ENCODE measurements at regions not wholly inside any gene's neighbourhood (a gene's known extent, or its start where the extent isn't known, plus 50 kb on each side); places are given as distances from the start of the nearest gene placed in this dataset.

DNA sequence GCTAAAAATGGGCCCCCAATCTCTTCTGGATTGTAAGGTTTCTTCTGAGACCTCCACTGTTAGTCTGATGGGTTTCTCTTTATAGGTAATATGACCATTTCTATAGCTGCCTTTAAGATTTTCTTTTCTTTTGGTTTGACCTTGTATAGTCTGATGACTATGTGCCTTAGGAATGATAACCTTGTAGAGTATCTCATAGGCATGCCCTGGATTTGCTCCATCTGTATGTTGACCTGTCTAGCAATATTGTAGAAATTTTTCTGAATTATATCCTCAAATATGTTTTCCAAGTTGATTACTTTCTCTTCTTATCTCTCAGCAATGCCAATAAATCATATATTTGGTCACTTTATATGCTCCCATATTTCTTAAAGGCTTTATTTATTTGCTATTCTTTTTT, 1403.8 kb upstream of the GOT2 start:
- H3K79me2 ChIP-seq (ENCODE audit: control insufficient read depth, insufficient read depth, low read length) = no peaks in the 10 kb centered on the region
- H3K9me3 ChIP-seq (replicated peaks; ENCODE audit: control insufficient read depth, insufficient read depth, low read length) = no peaks in the 10 kb centered on the region
- no peaks in the 10 kb centered on the region for H3K36me3 ChIP-seq (ENCODE audit: control insufficient read depth in 2 of 2, insufficient read depth in 2 of 2, low read length in 1 of 2)
- H3K27me3 ChIP-seq (replicated peaks in 1 of 2; ENCODE audit: control insufficient read depth in 2 of 2, insufficient read depth in 2 of 2, low read length in 1 of 2) = no peaks in the 10 kb centered on the region
- RAD21 ChIA-PET (ENCODE audit: unreplicated experiment) = no interaction called here
- in situ Hi-C loops (cut with MboI) (no loop called here), intact Hi-C loops (cut with micrococcal nuclease; ENCODE audit: unreplicated experiment) (no loop called here)
- no TSS peak for BruUV-seq (replicated peaks)
- CTCF ChIA-PET = no interaction called here
- DNase-seq (ENCODE audit: low read depth, low spot score) (no peak), ATAC-seq (no peak), FAIRE-seq (no peak)
- SMC1A ChIA-PET (ENCODE audit: uncharacterized antibody, unreplicated experiment) = no interaction called here
- no peak overlapping the region for H3K27ac ChIP-seq (ENCODE audit: control insufficient read depth, insufficient read depth)
- H3K4me3 ChIP-seq = no peak overlapping the region
- H3K4me2 ChIP-seq (ENCODE audit: control insufficient read depth, insufficient read depth) = no peak overlapping the region
- POLR2A ChIA-PET = no interaction called here
- no peaks in the 10 kb centered on the region for H4K20me1 ChIP-seq (ENCODE audit: control insufficient read depth, insufficient read depth)
- H3K9ac ChIP-seq (ENCODE audit: control insufficient read depth, insufficient read depth, low read length) = no peak overlapping the region
- H3K4me1 ChIP-seq (ENCODE audit: control insufficient read depth, insufficient read depth, low read length) = no peaks in the 10 kb centered on the region
- no peak overlapping the region for H2AFZ ChIP-seq (ENCODE audit: control insufficient read depth, low read depth, low read length)
- TF ChIP-seq RAD21 (IDR thresholded peaks at IDR 0.05; ENCODE audit: insufficient read depth, low read depth, low read length) (no peak), ZNF207 (IDR thresholded peaks at IDR 0.05; ENCODE audit: borderline replicate concordance) (no peak), FOXK2 (IDR thresholded peaks at IDR 0.05) (no peak), RELA (IDR thresholded peaks at IDR 0.05; ENCODE audit: borderline replicate concordance, partially characterized antibody) (no peak), MTA2 (IDR thresholded peaks at IDR 0.05; ENCODE audit: low read depth) (no peak), CHD1 (IDR thresholded peaks at IDR 0.05; ENCODE audit: low read depth, low read length) (no peak), ZBED1 (IDR thresholded peaks at IDR 0.05; ENCODE audit: borderline replicate concordance) (no peak), SPI1 (IDR thresholded peaks at IDR 0.05; ENCODE audit: borderline replicate concordance, insufficient read depth, low read depth, low read length) (no peak), BRCA1 (IDR thresholded peaks at IDR 0.05; ENCODE audit: low read depth, low read length) (no peak), SMAD1 (IDR thresholded peaks at IDR 0.05; ENCODE audit: low read depth, partially characterized antibody) (no peak), MYC (IDR thresholded peaks at IDR 0.05; ENCODE audit: insufficient read depth, insufficient read length, insufficient replicate concordance, low read length, severe bottlenecking) (no peak), HCFC1 (IDR thresholded peaks at IDR 0.05; ENCODE audit: low read length) (no peak), KLF5 (IDR thresholded peaks at IDR 0.05; ENCODE audit: partially characterized antibody) (no peak), KAT2A (conservative IDR thresholded peaks at IDR 0.05; ENCODE audit: control insufficient read depth, low read depth, low read length) (no peak)
- TF ChIP-seq, protein P1, sequence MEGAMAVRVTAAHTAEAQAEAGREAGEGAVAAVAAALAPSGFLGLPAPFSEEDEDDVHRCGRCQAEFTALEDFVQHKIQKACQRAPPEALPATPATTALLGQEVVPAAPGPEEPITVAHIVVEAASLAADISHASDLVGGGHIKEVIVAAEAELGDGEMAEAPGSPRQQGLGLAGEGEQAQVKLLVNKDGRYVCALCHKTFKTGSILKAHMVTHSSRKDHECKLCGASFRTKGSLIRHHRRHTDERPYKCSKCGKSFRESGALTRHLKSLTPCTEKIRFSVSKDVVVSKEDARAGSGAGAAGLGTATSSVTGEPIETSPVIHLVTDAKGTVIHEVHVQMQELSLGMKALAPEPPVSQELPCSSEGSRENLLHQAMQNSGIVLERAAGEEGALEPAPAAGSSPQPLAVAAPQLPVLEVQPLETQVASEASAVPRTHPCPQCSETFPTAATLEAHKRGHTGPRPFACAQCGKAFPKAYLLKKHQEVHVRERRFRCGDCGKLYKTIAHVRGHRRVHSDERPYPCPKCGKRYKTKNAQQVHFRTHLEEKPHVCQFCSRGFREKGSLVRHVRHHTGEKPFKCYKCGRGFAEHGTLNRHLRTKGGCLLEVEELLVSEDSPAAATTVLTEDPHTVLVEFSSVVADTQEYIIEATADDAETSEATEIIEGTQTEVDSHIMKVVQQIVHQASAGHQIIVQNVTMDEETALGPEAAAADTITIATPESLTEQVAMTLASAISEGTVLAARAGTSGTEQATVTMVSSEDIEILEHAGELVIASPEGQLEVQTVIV (IDR thresholded peaks at IDR 0.05; ENCODE audit: borderline replicate concordance, partially characterized antibody) = no peak
- TF ChIP-seq, protein P2, sequence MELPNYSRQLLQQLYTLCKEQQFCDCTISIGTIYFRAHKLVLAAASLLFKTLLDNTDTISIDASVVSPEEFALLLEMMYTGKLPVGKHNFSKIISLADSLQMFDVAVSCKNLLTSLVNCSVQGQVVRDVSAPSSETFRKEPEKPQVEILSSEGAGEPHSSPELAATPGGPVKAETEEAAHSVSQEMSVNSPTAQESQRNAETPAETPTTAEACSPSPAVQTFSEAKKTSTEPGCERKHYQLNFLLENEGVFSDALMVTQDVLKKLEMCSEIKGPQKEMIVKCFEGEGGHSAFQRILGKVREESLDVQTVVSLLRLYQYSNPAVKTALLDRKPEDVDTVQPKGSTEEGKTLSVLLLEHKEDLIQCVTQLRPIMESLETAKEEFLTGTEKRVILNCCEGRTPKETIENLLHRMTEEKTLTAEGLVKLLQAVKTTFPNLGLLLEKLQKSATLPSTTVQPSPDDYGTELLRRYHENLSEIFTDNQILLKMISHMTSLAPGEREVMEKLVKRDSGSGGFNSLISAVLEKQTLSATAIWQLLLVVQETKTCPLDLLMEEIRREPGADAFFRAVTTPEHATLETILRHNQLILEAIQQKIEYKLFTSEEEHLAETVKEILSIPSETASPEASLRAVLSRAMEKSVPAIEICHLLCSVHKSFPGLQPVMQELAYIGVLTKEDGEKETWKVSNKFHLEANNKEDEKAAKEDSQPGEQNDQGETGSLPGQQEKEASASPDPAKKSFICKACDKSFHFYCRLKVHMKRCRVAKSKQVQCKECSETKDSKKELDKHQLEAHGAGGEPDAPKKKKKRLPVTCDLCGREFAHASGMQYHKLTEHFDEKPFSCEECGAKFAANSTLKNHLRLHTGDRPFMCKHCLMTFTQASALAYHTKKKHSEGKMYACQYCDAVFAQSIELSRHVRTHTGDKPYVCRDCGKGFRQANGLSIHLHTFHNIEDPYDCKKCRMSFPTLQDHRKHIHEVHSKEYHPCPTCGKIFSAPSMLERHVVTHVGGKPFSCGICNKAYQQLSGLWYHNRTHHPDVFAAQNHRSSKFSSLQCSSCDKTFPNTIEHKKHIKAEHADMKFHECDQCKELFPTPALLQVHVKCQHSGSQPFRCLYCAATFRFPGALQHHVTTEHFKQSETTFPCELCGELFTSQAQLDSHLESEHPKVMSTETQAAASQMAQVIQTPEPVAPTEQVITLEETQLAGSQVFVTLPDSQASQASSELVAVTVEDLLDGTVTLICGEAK (IDR thresholded peaks at IDR 0.05; ENCODE audit: borderline replicate concordance) = no peak
- TF ChIP-seq, protein P3, sequence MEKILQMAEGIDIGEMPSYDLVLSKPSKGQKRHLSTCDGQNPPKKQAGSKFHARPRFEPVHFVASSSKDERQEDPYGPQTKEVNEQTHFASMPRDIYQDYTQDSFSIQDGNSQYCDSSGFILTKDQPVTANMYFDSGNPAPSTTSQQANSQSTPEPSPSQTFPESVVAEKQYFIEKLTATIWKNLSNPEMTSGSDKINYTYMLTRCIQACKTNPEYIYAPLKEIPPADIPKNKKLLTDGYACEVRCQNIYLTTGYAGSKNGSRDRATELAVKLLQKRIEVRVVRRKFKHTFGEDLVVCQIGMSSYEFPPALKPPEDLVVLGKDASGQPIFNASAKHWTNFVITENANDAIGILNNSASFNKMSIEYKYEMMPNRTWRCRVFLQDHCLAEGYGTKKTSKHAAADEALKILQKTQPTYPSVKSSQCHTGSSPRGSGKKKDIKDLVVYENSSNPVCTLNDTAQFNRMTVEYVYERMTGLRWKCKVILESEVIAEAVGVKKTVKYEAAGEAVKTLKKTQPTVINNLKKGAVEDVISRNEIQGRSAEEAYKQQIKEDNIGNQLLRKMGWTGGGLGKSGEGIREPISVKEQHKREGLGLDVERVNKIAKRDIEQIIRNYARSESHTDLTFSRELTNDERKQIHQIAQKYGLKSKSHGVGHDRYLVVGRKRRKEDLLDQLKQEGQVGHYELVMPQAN (conservative IDR thresholded peaks at IDR 0.05) = no peak
